Medulla oblongata (tissue), 1 donor: ENCODE measurements at regions not wholly inside any gene's neighbourhood (a gene's known extent, or its start where the extent isn't known, plus 50 kb on each side); places are given as distances from the start of the nearest gene placed in this dataset.
"Not testable (repeated sequence)": the region's sequence is repeated elsewhere in the genome, so short reads cannot be mapped to it uniquely, and the experiment has no call there.

ENCODE experiments used
- DNase-seq: peaks from one replicate; pipeline ENCODE4 v3.0.0-alpha.2; 2015; ENCODE audit errors: extremely low spot score

- DNase-seq, result no peak
Measured at GRCh38 chr3:150328654-150329040, 79.5 kb upstream of the TSC22D2 start.

- no peak for DNase-seq
Measured at GRCh38 chr3:150327678-150328653, 80.1 kb upstream of the TSC22D2 start.

GRCh38 chr3:150324788-150325187 lies 83.3 kb upstream of the TSC22D2 start:
- no peak for DNase-seq

GRCh38 chr3:150324245-150324644 lies 83.9 kb upstream of the TSC22D2 start:
- no peak for DNase-seq

- DNase-seq, result no peak
Measured at GRCh38 chr3:150323770-150324169, 84.3 kb upstream of the TSC22D2 start.

- not testable (repeated sequence) for DNase-seq
Measured at GRCh38 chr3:150323091-150323490, 85.0 kb upstream of the TSC22D2 start.

- DNase-seq, result not testable (repeated sequence)
Measured at GRCh38 chr3:150320971-150321370, 87.1 kb upstream of the TSC22D2 start.

GRCh38 chr3:150319900-150320299 lies 88.2 kb upstream of the TSC22D2 start:
- DNase-seq, result no peak

GRCh38 chr3:150317469-150317868 lies 90.6 kb upstream of the TSC22D2 start:
- no peak for DNase-seq

- DNase-seq, result no peak
Measured at GRCh38 chr3:150315721-150316120, 92.4 kb upstream of the TSC22D2 start.

GRCh38 chr3:150314248-150315004 lies 93.7 kb upstream of the TSC22D2 start:
- DNase-seq, result no peak

GRCh38 chr3:150312018-150312657 lies 96.0 kb upstream of the TSC22D2 start:
- DNase-seq, result no peak

- DNase-seq, result no peak
Measured at GRCh38 chr3:150311156-150311555, 96.9 kb upstream of the TSC22D2 start.

GRCh38 chr3:150309557-150309956 lies 98.5 kb upstream of the TSC22D2 start:
- no peak for DNase-seq

- DNase-seq, result no peak
Measured at GRCh38 chr3:150309257-150309542, 98.9 kb upstream of the TSC22D2 start.

GRCh38 chr3:150308481-150309256 lies 99.4 kb upstream of the TSC22D2 start:
- no peak for DNase-seq

GRCh38 chr3:150308037-150308319 lies 100.1 kb upstream of the TSC22D2 start:
- no peak for DNase-seq

GRCh38 chr3:150307311-150308036 lies 100.6 kb upstream of the TSC22D2 start:
- no peak for DNase-seq

- no peak for DNase-seq
Measured at GRCh38 chr3:150306906-150307305, 101.2 kb upstream of the TSC22D2 start.

GRCh38 chr3:150306083-150306482 lies 102.0 kb upstream of the TSC22D2 start:
- no peak for DNase-seq

- DNase-seq, result peak; percentile 8
Measured at GRCh38 chr3:150303768-150304167, 104.3 kb upstream of the TSC22D2 start.
